Suprapubic skin (tissue), 4 donors: ENCODE measurements at regions not wholly inside any gene's neighbourhood (a gene's known extent, or its start where the extent isn't known, plus 50 kb on each side); places are given as distances from the start of the nearest gene placed in this dataset.
"Not testable (repeated sequence)": the region's sequence is repeated elsewhere in the genome, so short reads cannot be mapped to it uniquely, and the experiment has no call there.

Experiments used
- DNase-seq, 2 donors: peaks; one replicate each; pipeline ENCODE4 v3.0.0-alpha.2; 2019; ENCODE audit warnings: low spot score in 2 of 2
- H3K27ac ChIP-seq: fragments of 200-600 bp; sonication (generic); one replicate; pipeline ENCODE4 v1.5.1; 2019
- H3K27me3 ChIP-seq: fragments of 200-600 bp; sonication (generic); one replicate; pipeline ENCODE4 v1.5.1; 2019
- H3K36me3 ChIP-seq: fragments of 200-600 bp; sonication (generic); one replicate; pipeline ENCODE4 v1.5.1; 2019
- H3K4me1 ChIP-seq: fragments of 200-600 bp; sonication (generic); one replicate; pipeline ENCODE4 v1.5.1; 2019
- H3K4me3 ChIP-seq: fragments of 200-600 bp; sonication (generic); one replicate; pipeline ENCODE4 v1.5.1; 2019; ENCODE audit warnings: mild to moderate bottlenecking
- H3K9me3 ChIP-seq: fragments of 200-600 bp; sonication (generic); one replicate; pipeline ENCODE4 v1.5.1; 2019
- EP300 ChIP-seq: sonication (generic); formaldehyde crosslinking; IDR thresholded peaks from one replicate; pipeline ENCODE4 v1.6.1; 2017; ENCODE audit warnings: antibody characterized with exemption
- POLR2A ChIP-seq, 2 donors: fragments of 450-650 bp; IDR thresholded peaks; one replicate each; pipeline ENCODE4 v1.6.1; 2017; ENCODE audit warnings: antibody characterized with exemption in 2 of 2, mild to moderate bottlenecking in 2 of 2, moderate library complexity in 2 of 2
- POLR2AphosphoS5 ChIP-seq, 3 donors: sonication (generic); formaldehyde crosslinking; IDR thresholded peaks; one replicate each; pipeline ENCODE4 v1.6.1; 2017; ENCODE audit warnings: antibody characterized with exemption in 3 of 3
- WGBS: methylation state at CpG from one replicate; pipeline ENCODE4 v1.1.5; 2018; 5-methylcytosine and 5-hydroxymethylcytosine counted together
- TF ChIP-seq, protein P1 (sequence below), 2 donors: fragments of 200-600 bp in 1 of 2; fragments of 450-650 bp in 1 of 2; sonication (generic) in 1 of 2; IDR thresholded peaks; one replicate each; pipeline ENCODE4 v1.5.1; 2016 to 2019; ENCODE audit warnings: antibody characterized with exemption in 2 of 2, mild to moderate bottlenecking in 1 of 2, moderate library complexity in 1 of 2

DNA sequence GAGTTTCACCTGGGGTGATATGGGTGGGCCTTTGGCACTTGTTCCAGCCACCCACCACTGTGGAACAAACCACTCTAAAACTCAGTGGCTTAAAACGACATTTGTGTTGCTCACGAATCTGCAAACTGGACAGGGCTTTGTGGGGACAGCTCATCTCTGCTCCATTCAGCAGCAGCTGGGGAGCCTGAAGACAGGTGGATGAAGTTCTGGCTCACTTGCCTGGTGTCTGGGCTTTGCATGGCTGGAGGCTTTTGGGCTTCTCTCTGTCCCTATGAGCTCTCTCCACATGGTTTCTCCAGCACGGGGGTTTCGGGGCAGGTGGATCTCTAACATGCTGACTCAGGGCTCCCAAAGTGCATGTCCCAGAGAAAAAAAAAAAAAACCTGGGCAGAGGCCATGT lies 93.0 kb upstream of the GLI2 start:
- Histone ChIP-seq H3K4me3 (no peak overlapping the region), H3K9me3 (no peaks in the 10 kb centered on the region), H3K36me3 (no peaks in the 10 kb centered on the region), H3K27ac (no peak overlapping the region), H3K4me1 (no peaks in the 10 kb centered on the region), H3K27me3 (no peaks in the 10 kb centered on the region)
- 85% methylated on average over 4 of the region's 4 CpGs for WGBS
- no peak for TF ChIP-seq POLR2AphosphoS5 (IDR thresholded peaks at IDR 0.05)
- TF ChIP-seq, protein P1, sequence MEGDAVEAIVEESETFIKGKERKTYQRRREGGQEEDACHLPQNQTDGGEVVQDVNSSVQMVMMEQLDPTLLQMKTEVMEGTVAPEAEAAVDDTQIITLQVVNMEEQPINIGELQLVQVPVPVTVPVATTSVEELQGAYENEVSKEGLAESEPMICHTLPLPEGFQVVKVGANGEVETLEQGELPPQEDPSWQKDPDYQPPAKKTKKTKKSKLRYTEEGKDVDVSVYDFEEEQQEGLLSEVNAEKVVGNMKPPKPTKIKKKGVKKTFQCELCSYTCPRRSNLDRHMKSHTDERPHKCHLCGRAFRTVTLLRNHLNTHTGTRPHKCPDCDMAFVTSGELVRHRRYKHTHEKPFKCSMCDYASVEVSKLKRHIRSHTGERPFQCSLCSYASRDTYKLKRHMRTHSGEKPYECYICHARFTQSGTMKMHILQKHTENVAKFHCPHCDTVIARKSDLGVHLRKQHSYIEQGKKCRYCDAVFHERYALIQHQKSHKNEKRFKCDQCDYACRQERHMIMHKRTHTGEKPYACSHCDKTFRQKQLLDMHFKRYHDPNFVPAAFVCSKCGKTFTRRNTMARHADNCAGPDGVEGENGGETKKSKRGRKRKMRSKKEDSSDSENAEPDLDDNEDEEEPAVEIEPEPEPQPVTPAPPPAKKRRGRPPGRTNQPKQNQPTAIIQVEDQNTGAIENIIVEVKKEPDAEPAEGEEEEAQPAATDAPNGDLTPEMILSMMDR (IDR thresholded peaks at IDR 0.05) = no peak
- TF ChIP-seq EP300 = no peak
- TF ChIP-seq POLR2A (IDR thresholded peaks at IDR 0.05) = no peak
- no peak for DNase-seq

DNA sequence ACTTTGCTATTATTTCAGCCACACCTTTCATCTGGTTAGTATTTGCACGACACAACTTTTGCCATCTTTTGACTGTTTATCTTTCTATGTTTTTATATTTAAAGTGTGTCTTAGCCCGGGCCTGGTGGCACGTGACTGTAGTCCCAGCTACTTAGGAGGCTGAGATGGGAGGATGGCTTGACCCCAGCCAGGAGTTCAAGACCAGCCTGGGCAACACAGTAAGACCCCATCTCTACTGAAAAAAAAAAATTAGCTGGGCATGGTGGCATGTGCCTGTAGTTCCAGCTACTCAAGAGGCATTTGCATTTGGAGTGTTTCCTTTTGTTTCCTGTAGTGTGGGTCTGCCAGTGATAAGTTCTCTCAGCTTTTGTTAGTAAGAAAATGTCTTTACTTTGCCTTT lies 88.7 kb upstream of the GLI2 start:
- DNase-seq = no peak
- 34% methylated on average over 3 of the region's 3 CpGs for WGBS
- H3K4me3 ChIP-seq = no peak overlapping the region
- H3K27me3 ChIP-seq = no peaks in the 10 kb centered on the region
- TF ChIP-seq, protein P1 (IDR thresholded peaks at IDR 0.05) = no peak
- no peak for TF ChIP-seq POLR2AphosphoS5 (IDR thresholded peaks at IDR 0.05)
- TF ChIP-seq EP300 = no peak
- TF ChIP-seq POLR2A (IDR thresholded peaks at IDR 0.05) = no peak
- H3K9me3 ChIP-seq = peaks cover 14% of the 10 kb centered on the region
- H3K27ac ChIP-seq = no peak overlapping the region
- H3K36me3 ChIP-seq = no peaks in the 10 kb centered on the region
- H3K4me1 ChIP-seq = no peaks in the 10 kb centered on the region

DNA sequence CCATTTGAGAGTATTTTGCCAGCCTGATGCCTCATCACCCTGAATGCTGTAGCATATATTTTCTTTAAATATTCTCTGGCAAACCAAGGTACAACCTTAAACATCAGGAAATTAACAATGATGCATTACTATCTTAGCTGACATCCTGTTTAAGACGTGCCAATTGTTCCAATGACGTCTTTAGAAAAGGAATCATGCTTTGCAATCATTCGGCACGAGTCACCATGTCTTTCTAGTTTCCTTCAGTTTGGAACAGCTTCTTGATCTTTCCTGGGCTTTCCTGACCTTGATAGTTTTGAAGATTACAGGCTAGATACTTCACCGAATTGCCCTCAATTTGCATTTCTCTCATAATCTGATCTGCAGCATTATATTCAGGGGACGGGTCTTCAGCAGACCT lies 88.2 kb upstream of the GLI2 start:
- H3K27me3 ChIP-seq = no peaks in the 10 kb centered on the region
- H3K4me3 ChIP-seq = no peak overlapping the region
- no peak for DNase-seq
- no peaks in the 10 kb centered on the region for H3K36me3 ChIP-seq
- H3K9me3 ChIP-seq = peaks cover 14% of the 10 kb centered on the region
- 52% methylated on average over 6 of the region's 6 CpGs for WGBS
- no peaks in the 10 kb centered on the region for H3K4me1 ChIP-seq
- H3K27ac ChIP-seq = no peak overlapping the region
- TF ChIP-seq EP300 (no peak), POLR2A (IDR thresholded peaks at IDR 0.05) (no peak), POLR2AphosphoS5 (IDR thresholded peaks at IDR 0.05) (no peak)
- TF ChIP-seq, protein P1 (IDR thresholded peaks at IDR 0.05) = no peak

DNA sequence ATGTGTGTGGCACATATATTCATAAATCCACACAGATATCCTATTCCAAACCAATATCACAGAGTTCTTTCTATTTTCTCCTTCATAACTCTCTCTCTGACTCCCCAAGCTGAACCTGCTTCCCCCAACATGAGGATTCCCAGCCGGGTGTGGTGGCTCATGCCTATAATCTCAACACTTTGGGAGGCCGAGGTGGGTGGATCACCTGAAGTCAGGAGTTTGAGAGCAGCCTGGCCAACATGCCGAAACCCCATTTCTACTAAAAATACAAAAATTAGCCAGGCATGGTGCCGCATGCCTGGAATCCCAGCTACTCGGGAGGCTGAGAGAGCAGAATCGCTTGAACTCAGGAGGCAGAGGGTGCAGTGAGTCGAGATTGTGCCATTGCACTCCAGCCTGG lies 86.3 kb upstream of the GLI2 start:
- not testable (repeated sequence) for H3K27me3 ChIP-seq, DNase-seq, H3K4me1 ChIP-seq, H3K27ac ChIP-seq, H3K4me3 ChIP-seq, H3K36me3 ChIP-seq
- WGBS = 94% methylated on average over 7 of the region's 7 CpGs
- H3K9me3 ChIP-seq = peaks cover 14% of the 10 kb centered on the region

DNA sequence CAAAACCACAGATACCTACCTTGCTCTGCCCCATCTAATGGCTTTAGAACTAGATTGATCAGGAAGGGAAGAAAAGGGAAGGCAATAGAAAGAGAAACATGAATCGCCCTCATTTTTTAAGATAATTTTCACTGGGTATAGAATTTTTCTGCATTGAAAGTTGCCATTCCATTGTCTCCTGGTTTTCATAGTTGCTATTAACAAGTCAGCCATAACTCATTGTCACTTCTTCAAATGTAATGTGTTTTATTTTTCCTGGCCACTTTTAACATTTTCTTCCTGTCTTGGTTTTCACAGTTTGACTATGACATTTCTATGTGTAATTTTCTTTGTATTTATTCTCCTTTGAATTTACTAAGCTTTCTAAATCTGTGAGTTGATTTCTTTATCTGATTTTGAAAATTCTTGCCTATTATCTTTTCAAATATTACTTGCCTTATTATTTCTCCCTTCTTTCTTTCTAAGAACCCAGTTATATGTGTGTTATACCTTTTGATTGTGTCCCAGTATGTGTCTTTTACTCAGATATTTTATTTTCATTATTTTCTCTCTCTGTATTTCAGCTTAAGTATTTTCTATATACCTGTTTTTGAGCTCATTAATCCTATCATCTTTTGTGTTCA lies 85.5 kb upstream of the GLI2 start:
- no peak for DNase-seq
- Histone ChIP-seq H3K4me3 (no peak overlapping the region), H3K27me3 (peaks cover 14% of the 10 kb centered on the region), H3K27ac (no peak overlapping the region), H3K36me3 (no peaks in the 10 kb centered on the region), H3K9me3 (peaks cover 14% of the 10 kb centered on the region), H3K4me1 (no peaks in the 10 kb centered on the region)
- TF ChIP-seq POLR2A (IDR thresholded peaks at IDR 0.05) (no peak), POLR2AphosphoS5 (IDR thresholded peaks at IDR 0.05) (no peak), EP300 (no peak)
- TF ChIP-seq, protein P1 (IDR thresholded peaks at IDR 0.05) = no peak
- WGBS = 87% methylated on average over 1 of the region's 1 CpG

DNA sequence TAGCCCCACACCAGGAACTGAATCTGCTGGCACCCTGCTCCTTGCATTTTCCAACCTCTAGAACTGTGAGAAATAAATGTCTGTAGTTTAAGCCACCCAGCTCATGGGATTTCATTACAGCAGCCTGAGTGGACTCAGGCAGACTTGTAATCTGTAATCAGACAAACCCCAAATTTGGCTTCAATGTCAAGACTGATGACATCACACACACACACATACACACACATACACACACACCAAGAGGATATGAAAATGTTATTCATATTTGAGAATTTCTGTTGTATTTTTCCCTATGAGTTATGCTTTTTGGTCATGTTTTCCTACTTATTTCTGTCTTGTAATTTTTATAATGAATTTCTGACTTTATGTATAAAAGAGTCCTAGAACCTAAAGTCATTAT lies 83.8 kb upstream of the GLI2 start:
- Histone ChIP-seq H3K27me3 (peaks cover 14% of the 10 kb centered on the region), H3K27ac (no peak overlapping the region), H3K36me3 (no peaks in the 10 kb centered on the region), H3K4me1 (peaks cover 6% of the 10 kb centered on the region), H3K4me3 (no peak overlapping the region), H3K9me3 (peaks cover 14% of the 10 kb centered on the region)
- TF ChIP-seq EP300 (no peak), POLR2A (IDR thresholded peaks at IDR 0.05) (no peak), POLR2AphosphoS5 (IDR thresholded peaks at IDR 0.05) (no peak)
- TF ChIP-seq, protein P1 (IDR thresholded peaks at IDR 0.05) = no peak
- no peak for DNase-seq
